ENCODE measurements at regions not wholly inside any gene's neighbourhood (a gene's known extent, or its start where the extent isn't known, plus 50 kb on each side); places are given as distances from the start of the nearest gene placed in this dataset.
"Not testable (repeated sequence)": the region's sequence is repeated elsewhere in the genome, so short reads cannot be mapped to it uniquely, and the experiment has no call there.

- no peaks in the 10 kb centered on the region for H3K27me3 ChIP-seq (ENCODE audit: control insufficient read depth, insufficient read depth, low read length)
- no peak for DNase-seq (ENCODE audit: low read depth)
- no peak overlapping the region for H3K4me3 ChIP-seq (ENCODE audit: low read depth, low read length)
- no peak for TF ChIP-seq CTCF (IDR thresholded peaks at IDR 0.05; ENCODE audit: insufficient read depth, low read depth, low read length)
- CTCF ChIA-PET: interaction anchor here (0.7 to 1.6 kb wide), 3 partner anchors 8 to 286 kb away, joined by 3 read pairs; no protein-coding TSS in a partner anchor
- POLR2A ChIA-PET: no interaction called here
- no peaks in the 10 kb centered on the region for H3K36me3 ChIP-seq (ENCODE audit: control insufficient read depth, insufficient read depth, low read length)
Measured at GRCh38 chr1:29798699-29799566, 562.6 kb downstream of the PTPRU start.

- DNase-seq (ENCODE audit: low read depth); H3K36me3 ChIP-seq (ENCODE audit: control insufficient read depth, insufficient read depth, low read length); H3K4me3 ChIP-seq (ENCODE audit: low read depth, low read length); POLR2A ChIA-PET; H3K27me3 ChIP-seq (ENCODE audit: control insufficient read depth, insufficient read depth, low read length): not testable (repeated sequence)
- CTCF ChIA-PET: interaction anchor here (1.0 kb wide), 1 partner anchor 288 kb away, joined by 3 read pairs; no protein-coding TSS in a partner anchor
Measured at GRCh38 chr1:29797125-29797524, 560.8 kb downstream of the PTPRU start.

- POLR2A ChIA-PET; H3K27me3 ChIP-seq (ENCODE audit: control insufficient read depth, insufficient read depth, low read length); DNase-seq (ENCODE audit: low read depth); H3K4me3 ChIP-seq (ENCODE audit: low read depth, low read length); H3K36me3 ChIP-seq (ENCODE audit: control insufficient read depth, insufficient read depth, low read length): not testable (repeated sequence)
- CTCF ChIA-PET: interaction anchor here (1.0 kb wide), 1 partner anchor 290 kb away, joined by 3 read pairs; no protein-coding TSS in a partner anchor
Measured at GRCh38 chr1:29795965-29796364, 559.6 kb downstream of the PTPRU start.

- ChIA-PET POLR2A (no interaction called here), CTCF (interaction anchor here (0.6 to 1.9 kb wide), 21 partner anchors 11 to 914 kb away, joined by 3 to 11 read pairs (median 4); no protein-coding TSS in a partner anchor)
- no peaks in the 10 kb centered on the region for H3K27me3 ChIP-seq (ENCODE audit: control insufficient read depth, insufficient read depth, low read length)
- TF ChIP-seq CTCF (IDR thresholded peaks at IDR 0.05; ENCODE audit: insufficient read depth, low read depth, low read length): no peak
- H3K4me3 ChIP-seq (ENCODE audit: low read depth, low read length): no peak overlapping the region
- no peak for DNase-seq (ENCODE audit: low read depth)
- no peaks in the 10 kb centered on the region; the same call in 1 of the 2 replicates for H3K36me3 ChIP-seq (ENCODE audit: control insufficient read depth, insufficient read depth, low read length)
Measured at GRCh38 chr1:29793653-29794348, 557.5 kb downstream of the PTPRU start.

- TF ChIP-seq CTCF (IDR thresholded peaks at IDR 0.05; ENCODE audit: insufficient read depth, low read depth, low read length): peak; percentile 89
- DNase-seq (ENCODE audit: low read depth): peak; percentile 15
- Histone ChIP-seq H3K27me3 (ENCODE audit: control insufficient read depth, insufficient read depth, low read length) (no peaks in the 10 kb centered on the region), H3K4me3 (ENCODE audit: low read depth, low read length) (no peak overlapping the region), H3K36me3 (ENCODE audit: control insufficient read depth, insufficient read depth, low read length) (no peaks in the 10 kb centered on the region; the same call in 1 of the 2 replicates)
- POLR2A ChIA-PET: no interaction called here
- CTCF ChIA-PET: interaction anchor here (0.5 to 1.9 kb wide), 28 partner anchors 11 to 915 kb away, joined by 3 to 11 read pairs (median 3); no protein-coding TSS in a partner anchor
Measured at GRCh38 chr1:29793101-29793546, 556.8 kb downstream of the PTPRU start.

- Histone ChIP-seq H3K4me3 (ENCODE audit: low read depth, low read length) (no peak overlapping the region), H3K36me3 (ENCODE audit: control insufficient read depth, insufficient read depth, low read length) (no peaks in the 10 kb centered on the region; the same call in 1 of the 2 replicates), H3K27me3 (ENCODE audit: control insufficient read depth, insufficient read depth, low read length) (no peaks in the 10 kb centered on the region; the same call in 1 of the 2 replicates)
- ChIA-PET POLR2A (no interaction called here), CTCF (interaction anchor here (1.3 kb wide), 1 partner anchor 591 kb away, joined by 4 read pairs; no protein-coding TSS in a partner anchor)
- no peak for DNase-seq (ENCODE audit: low read depth)
- no peak for TF ChIP-seq CTCF (IDR thresholded peaks at IDR 0.05; ENCODE audit: insufficient read depth, low read depth, low read length)
Measured at GRCh38 chr1:29789910-29790247, 553.6 kb downstream of the PTPRU start.

Data from BJ (cell line).